ENCODE measurements at regions not wholly inside any gene's neighbourhood (a gene's known extent, or its start where the extent isn't known, plus 50 kb on each side); places are given as distances from the start of the nearest gene placed in this dataset.

DNA sequence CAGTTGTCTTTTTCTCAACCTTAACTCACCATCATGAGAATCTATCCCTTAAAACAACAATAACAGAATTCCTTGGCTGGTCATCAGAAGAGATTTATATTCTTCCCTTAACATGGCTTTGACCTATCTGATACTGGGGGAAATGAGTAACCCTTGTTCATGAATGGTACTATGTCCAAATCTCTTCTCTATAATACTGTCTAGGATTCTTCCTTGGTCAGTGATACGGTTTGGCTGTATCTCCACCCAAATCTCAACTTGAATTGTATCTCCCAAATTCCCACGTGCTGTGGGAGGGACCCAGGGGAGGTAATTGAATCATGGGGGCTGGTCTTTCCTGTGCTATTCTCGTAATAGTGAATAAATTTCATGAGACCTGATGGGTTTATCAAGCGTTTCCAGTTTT is 282.0 kb upstream of the SIX2 start:
- Histone ChIP-seq H3K27ac (no peak overlapping the region), H3K4me1 (replicated peaks in 1 of 2) (no peaks in the 10 kb centered on the region), H3K9me3 (replicated peaks in 1 of 3) (no peaks in the 10 kb centered on the region), H3K36me3 (replicated peaks in 1 of 2) (no peaks in the 10 kb centered on the region), H3K4me3 (no peak overlapping the region), H3K27me3 (peaks cover 12% of the 10 kb centered on the region)
- 60 to 73% (median 66%) methylated on average over 4 of the region's 4 CpGs for WGBS, 4 donors
- no peak for DNase-seq
- intact Hi-C loops (cut with DNase I) = no loop called here
- no peak for TF ChIP-seq POLR2A (IDR thresholded peaks at IDR 0.05)
- TF ChIP-seq, protein P1, sequence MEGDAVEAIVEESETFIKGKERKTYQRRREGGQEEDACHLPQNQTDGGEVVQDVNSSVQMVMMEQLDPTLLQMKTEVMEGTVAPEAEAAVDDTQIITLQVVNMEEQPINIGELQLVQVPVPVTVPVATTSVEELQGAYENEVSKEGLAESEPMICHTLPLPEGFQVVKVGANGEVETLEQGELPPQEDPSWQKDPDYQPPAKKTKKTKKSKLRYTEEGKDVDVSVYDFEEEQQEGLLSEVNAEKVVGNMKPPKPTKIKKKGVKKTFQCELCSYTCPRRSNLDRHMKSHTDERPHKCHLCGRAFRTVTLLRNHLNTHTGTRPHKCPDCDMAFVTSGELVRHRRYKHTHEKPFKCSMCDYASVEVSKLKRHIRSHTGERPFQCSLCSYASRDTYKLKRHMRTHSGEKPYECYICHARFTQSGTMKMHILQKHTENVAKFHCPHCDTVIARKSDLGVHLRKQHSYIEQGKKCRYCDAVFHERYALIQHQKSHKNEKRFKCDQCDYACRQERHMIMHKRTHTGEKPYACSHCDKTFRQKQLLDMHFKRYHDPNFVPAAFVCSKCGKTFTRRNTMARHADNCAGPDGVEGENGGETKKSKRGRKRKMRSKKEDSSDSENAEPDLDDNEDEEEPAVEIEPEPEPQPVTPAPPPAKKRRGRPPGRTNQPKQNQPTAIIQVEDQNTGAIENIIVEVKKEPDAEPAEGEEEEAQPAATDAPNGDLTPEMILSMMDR (IDR thresholded peaks at IDR 0.05) = no peak

- no peak overlapping the region for H3K4me3 ChIP-seq
- no peak for DNase-seq
- no peak overlapping the region for H3K27ac ChIP-seq
- TF ChIP-seq, protein P1 (IDR thresholded peaks at IDR 0.05) = no peak
- TF ChIP-seq POLR2A (IDR thresholded peaks at IDR 0.05) = no peak
- H3K9me3 ChIP-seq (replicated peaks in 1 of 3) = no peaks in the 10 kb centered on the region
- peaks cover 7% of the 10 kb centered on the region for H3K27me3 ChIP-seq
- H3K36me3 ChIP-seq (replicated peaks in 1 of 2) = no peaks in the 10 kb centered on the region
- intact Hi-C loops (cut with DNase I) = no loop called here
- 90 to 92% (median 91%) methylated on average over 6 of the region's 6 CpGs for WGBS, 4 donors
- H3K4me1 ChIP-seq (replicated peaks in 1 of 2) = no peaks in the 10 kb centered on the region
Measured at GRCh38 chr2:45289997-45290709, 280.9 kb upstream of the SIX2 start.

- intact Hi-C loops (cut with DNase I) = no loop called here
- no peak for TF ChIP-seq POLR2A (IDR thresholded peaks at IDR 0.05)
- TF ChIP-seq, protein P1 (IDR thresholded peaks at IDR 0.05) = no peak
- no peaks in the 10 kb centered on the region for H3K36me3 ChIP-seq (replicated peaks in 1 of 2)
- no peak overlapping the region for H3K27ac ChIP-seq
- H3K4me1 ChIP-seq (replicated peaks in 1 of 2) = no peaks in the 10 kb centered on the region
- no peak for DNase-seq
- peaks cover 7% of the 10 kb centered on the region for H3K27me3 ChIP-seq
- 77 to 88% (median 86%) methylated on average over 6 of the region's 6 CpGs for WGBS, 4 donors
- H3K9me3 ChIP-seq (replicated peaks in 1 of 3) = no peaks in the 10 kb centered on the region
- no peak overlapping the region for H3K4me3 ChIP-seq
Measured at GRCh38 chr2:45288532-45289417, 279.5 kb upstream of the SIX2 start.

GRCh38 chr2:45287045-45287444 is 277.8 kb upstream of the SIX2 start:
- intact Hi-C loops (cut with DNase I) = no loop called here
- 55 to 71% (median 64%) methylated on average over 4 of the region's 4 CpGs for WGBS, 4 donors
- no peak overlapping the region for H3K27ac ChIP-seq
- H3K36me3 ChIP-seq (replicated peaks in 1 of 2) = no peaks in the 10 kb centered on the region
- TF ChIP-seq, protein P1 (IDR thresholded peaks at IDR 0.05) = no peak
- TF ChIP-seq POLR2A (IDR thresholded peaks at IDR 0.05) = no peak
- peaks cover 7% of the 10 kb centered on the region for H3K27me3 ChIP-seq
- H3K9me3 ChIP-seq (replicated peaks in 1 of 3) = no peaks in the 10 kb centered on the region
- no peak overlapping the region for H3K4me3 ChIP-seq
- no peaks in the 10 kb centered on the region for H3K4me1 ChIP-seq (replicated peaks in 1 of 2)
- no peak for DNase-seq
